Stomach smooth muscle (tissue), 2 donors: ENCODE measurements at regions not wholly inside any gene's neighbourhood (a gene's known extent, or its start where the extent isn't known, plus 50 kb on each side); places are given as distances from the start of the nearest gene placed in this dataset.

Experiments
- H3K27ac ChIP-seq: one replicate; pipeline ENCODE4 v1.7.0; 2013; ENCODE audit warnings: mild to moderate bottlenecking, low read length, inconsistent platforms
- H3K27me3 ChIP-seq, 2 donors: one replicate each; pipeline ENCODE4 v1.7.0; 2013; ENCODE audit warnings: low read length in 2 of 2; ENCODE audit not compliant: insufficient read depth in 2 of 2, control insufficient read depth in 1 of 2
- H3K36me3 ChIP-seq, 2 donors: one replicate each; pipeline ENCODE4 v1.7.0; 2013; ENCODE audit warnings: low read length in 2 of 2; ENCODE audit not compliant: control insufficient read depth in 2 of 2, insufficient read depth in 2 of 2
- H3K4me1 ChIP-seq: one replicate; pipeline ENCODE4 v1.7.0; 2013; ENCODE audit warnings: low read length; ENCODE audit not compliant: control insufficient read depth, insufficient read depth
- H3K4me3 ChIP-seq, 2 donors: one replicate each; pipeline ENCODE4 v1.7.0; 2013; ENCODE audit warnings: low read length in 2 of 2
- H3K9ac ChIP-seq, 2 donors: one replicate each; pipeline ENCODE4 v1.7.0; 2013; ENCODE audit warnings: low read length in 2 of 2, mild to moderate bottlenecking in 1 of 2
- H3K9me3 ChIP-seq, 2 donors: one replicate each; pipeline ENCODE4 v1.7.0; 2013; ENCODE audit warnings: low read length in 2 of 2; ENCODE audit not compliant: control insufficient read depth in 2 of 2
- donor health status: healthy.
- donor health status: Pancreatic carcinoma.

DNA sequence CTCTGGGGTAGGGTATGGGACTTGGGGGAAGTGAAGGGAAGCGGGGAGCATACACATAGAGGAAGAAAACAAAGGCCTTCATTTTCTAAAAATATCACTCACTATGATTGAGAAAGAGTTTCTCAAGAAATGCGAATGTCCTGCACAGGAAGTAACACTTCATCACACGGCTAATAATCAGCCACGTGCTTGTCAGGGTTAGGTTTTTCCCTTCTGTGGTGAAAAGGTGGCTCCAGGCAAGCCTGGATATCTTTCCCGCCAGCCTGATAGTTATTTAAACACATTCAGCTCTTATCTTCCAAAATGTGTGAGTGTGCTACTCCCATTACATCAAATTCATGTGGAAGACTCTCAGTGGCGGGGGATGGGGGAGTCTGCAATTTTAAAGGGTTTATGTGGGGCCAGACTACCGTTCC lies 166.4 kb upstream of the ADO start:
- H3K9me3 ChIP-seq = no peaks in the 10 kb centered on the region
- no peaks in the 10 kb centered on the region for H3K27me3 ChIP-seq
- no peak overlapping the region for H3K4me3 ChIP-seq
- H3K9ac ChIP-seq = no peak overlapping the region
- no peaks in the 10 kb centered on the region for H3K36me3 ChIP-seq
- no peak overlapping the region for H3K27ac ChIP-seq
- H3K4me1 ChIP-seq = no peaks in the 10 kb centered on the region

DNA sequence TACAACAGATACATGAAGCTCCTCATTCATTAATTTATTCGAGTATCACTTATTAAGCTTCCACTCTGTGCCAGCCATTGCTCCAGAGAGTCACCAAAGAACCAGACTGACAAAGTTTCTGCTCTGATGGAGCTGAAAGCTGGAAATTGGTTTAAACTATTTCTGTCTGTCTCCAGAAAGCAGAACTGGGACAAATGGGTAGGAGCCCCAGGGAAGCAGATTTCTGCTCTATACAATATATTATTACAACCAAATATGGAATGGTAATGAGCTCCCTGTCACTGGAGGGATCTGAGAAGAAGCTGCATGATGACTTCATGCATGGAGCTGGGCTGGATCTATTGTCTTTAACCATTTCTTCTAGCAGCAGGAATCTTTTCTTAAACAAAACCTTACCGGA lies 165.4 kb upstream of the ADO start:
- H3K9ac ChIP-seq = no peak overlapping the region
- H3K36me3 ChIP-seq = no peaks in the 10 kb centered on the region
- no peak overlapping the region for H3K27ac ChIP-seq
- H3K27me3 ChIP-seq = no peaks in the 10 kb centered on the region
- H3K4me3 ChIP-seq = no peak overlapping the region
- no peaks in the 10 kb centered on the region for H3K4me1 ChIP-seq
- no peaks in the 10 kb centered on the region for H3K9me3 ChIP-seq

DNA sequence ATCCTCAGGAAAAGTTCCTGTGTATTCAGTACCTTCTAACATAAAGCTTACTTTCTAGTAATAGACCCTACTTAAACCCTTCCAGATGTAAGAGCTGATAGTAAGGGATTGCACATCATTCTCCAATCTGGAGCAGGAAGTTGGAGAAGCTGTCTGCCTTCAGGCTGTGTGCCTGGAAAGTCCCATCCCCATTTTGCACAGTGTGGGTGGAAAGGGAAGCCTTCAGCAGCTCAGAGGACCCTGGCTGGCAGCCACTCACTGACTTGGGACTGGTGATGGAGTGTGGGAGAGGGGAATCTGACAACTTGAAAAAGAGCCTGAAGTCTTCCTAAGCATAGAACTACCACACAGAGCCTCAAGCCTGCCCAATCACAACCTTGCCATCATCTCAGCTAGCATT lies 164.1 kb upstream of the ADO start:
- H3K9ac ChIP-seq = no peak overlapping the region
- no peaks in the 10 kb centered on the region for H3K27me3 ChIP-seq
- no peak overlapping the region for H3K27ac ChIP-seq
- H3K36me3 ChIP-seq = no peaks in the 10 kb centered on the region
- no peak overlapping the region for H3K4me3 ChIP-seq
- H3K4me1 ChIP-seq = no peaks in the 10 kb centered on the region
- no peaks in the 10 kb centered on the region for H3K9me3 ChIP-seq

DNA sequence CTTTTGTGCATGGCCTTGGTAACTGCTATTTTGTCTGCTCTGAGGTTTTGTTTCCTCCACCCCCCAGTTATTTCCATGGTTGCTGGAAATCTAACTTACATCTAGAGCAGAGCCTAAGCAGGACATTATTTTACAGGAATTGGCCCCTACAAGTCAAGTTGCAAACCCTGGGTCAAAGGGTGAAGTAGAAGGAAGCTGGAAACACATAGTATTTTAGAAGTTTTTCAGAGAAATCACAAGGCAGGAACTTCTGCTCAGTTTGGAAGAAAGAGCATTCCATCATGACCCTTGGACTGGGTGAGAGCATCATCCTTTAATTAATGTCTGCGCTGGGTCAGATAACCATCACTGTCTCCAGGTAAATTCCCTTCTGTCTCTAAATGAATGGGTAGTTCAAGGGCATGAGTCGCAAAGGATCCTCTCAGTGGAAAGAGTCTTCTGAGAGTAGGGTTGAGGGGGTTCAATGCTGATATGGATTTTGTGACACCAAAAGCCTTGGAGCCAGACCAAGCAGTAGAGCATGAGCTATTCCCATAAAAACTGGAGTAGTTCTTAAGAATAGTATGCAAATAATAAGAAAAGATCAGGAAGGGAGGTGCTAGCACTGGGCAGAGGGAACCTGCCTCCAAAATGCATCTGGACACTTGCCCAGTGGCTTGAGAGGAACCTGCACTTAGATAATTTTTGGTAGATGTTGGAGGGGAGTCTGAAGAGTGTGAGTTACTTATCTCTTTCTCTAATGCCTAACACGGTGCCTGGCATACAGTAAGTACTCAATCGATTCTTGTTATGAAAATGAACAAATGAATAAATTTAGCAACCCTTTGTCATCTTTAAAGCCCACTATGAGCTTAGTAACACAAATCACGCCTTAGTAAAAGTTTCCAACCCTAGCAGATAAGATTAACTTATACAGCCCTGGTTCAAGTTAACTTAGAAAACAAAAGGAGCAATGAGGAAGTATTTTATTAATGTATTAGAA lies 160.6 kb upstream of the ADO start:
- Histone ChIP-seq H3K27ac (no peak overlapping the region), H3K4me1 (no peaks in the 10 kb centered on the region), H3K27me3 (no peaks in the 10 kb centered on the region), H3K9ac (no peak overlapping the region), H3K4me3 (no peak overlapping the region), H3K9me3 (no peaks in the 10 kb centered on the region), H3K36me3 (no peaks in the 10 kb centered on the region)

DNA sequence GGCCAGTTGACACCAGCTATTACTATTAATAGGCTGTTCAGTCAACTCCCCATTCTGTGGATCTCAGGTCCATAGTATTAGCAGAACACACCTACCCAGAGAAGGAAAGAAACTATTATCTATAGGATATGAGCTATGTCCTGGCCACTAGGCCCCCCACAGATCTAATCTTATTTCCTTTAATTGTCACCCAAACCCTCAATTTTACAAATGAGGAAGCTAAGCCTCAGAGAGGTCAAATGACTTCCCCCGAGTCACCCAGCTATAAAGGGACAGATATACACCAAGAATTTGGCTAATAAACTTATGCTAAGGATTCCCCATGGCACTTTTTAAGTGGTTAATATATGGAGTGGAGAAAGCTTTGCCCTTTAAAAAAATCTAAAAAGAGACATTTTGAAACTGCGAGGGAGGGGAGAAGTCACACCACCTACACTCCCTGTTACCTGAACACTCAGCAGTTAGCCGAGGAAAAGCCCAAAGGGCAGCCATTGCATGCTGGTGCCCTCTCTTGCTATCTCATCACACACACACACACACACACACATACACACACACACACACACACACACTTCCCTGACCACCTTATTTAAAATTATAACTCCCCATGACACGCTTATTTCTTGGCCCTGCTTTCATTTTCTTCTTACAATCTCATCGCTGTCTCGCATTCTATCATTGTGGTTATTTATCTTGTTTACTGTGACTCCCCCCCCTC lies 157.0 kb upstream of the ADO start:
- Histone ChIP-seq H3K27me3 (no peaks in the 10 kb centered on the region), H3K4me3 (no peak overlapping the region), H3K9ac (no peak overlapping the region), H3K9me3 (no peaks in the 10 kb centered on the region), H3K27ac (no peak overlapping the region), H3K36me3 (no peaks in the 10 kb centered on the region), H3K4me1 (no peaks in the 10 kb centered on the region)

DNA sequence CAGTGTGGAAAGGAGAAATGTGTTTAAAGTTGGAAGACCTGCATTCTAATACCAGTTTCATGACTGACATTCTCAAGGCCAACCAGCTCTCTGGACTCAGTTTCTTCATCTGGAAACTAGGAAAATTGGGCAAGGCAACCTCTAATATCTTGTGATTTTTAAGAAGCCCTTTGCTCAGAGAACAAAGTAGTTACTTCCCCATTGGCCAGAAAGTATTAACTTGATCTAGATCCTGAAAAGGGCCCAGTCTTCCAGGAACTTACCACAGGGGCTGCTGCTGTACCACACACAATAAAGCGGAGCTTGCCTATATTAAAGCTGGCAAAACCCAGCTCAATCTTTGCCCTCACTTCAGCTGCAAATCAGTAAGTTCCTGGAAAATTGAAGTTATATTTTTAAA lies 155.6 kb upstream of the ADO start:
- H3K27ac ChIP-seq = no peak overlapping the region
- H3K4me1 ChIP-seq = no peaks in the 10 kb centered on the region
- H3K9me3 ChIP-seq = no peaks in the 10 kb centered on the region
- no peak overlapping the region for H3K4me3 ChIP-seq
- H3K27me3 ChIP-seq = no peaks in the 10 kb centered on the region
- no peak overlapping the region for H3K9ac ChIP-seq
- no peaks in the 10 kb centered on the region for H3K36me3 ChIP-seq

DNA sequence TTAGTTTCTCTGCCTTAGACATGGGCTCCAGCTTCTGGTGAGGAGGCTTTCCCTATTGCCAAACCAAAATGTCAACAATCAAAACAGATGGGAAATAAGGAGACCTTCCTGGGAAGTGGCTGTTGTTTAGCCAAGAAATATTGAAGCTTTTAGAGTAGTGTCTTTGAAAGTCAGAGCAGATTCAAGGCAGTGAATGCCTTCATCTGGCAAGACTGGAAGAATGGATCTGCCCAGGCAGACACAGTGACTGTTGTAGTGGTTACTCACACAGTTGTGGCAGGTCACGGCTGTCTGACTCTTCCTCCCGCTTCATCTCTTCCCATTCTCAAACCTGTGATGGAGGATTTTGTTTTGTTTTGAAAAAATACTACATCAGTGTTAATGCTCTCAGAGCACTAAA lies 154.1 kb upstream of the ADO start:
- no peaks in the 10 kb centered on the region for H3K36me3 ChIP-seq

DNA sequence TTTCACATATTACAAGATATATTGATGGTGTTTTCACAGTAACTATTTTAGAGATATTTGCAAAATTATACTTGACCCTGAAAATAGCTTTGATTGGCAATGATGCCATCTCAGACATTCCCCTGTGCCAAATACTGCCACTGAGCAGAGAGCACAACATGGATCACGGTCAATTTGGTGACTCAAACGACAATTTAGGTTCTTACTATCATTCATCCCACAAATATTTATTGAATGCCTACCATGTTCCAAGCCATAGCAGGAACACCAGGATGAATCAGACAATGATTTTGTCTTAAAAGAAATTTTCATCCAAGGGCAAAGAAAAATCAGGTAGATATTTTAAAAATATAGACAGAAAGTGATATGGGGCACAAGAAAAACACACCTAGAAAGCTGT lies 153.2 kb upstream of the ADO start:
- Histone ChIP-seq H3K4me3 (no peak overlapping the region), H3K4me1 (no peaks in the 10 kb centered on the region), H3K9ac (no peak overlapping the region), H3K27ac (no peak overlapping the region), H3K9me3 (no peaks in the 10 kb centered on the region), H3K27me3 (no peaks in the 10 kb centered on the region), H3K36me3 (no peaks in the 10 kb centered on the region)

More for the DNA sequence above, 154.1 kb upstream of the ADO start:
- Histone ChIP-seq H3K27me3 (no peaks in the 10 kb centered on the region), H3K4me3 (no peak overlapping the region), H3K4me1 (no peaks in the 10 kb centered on the region), H3K27ac (no peak overlapping the region), H3K9ac (no peak overlapping the region), H3K9me3 (no peaks in the 10 kb centered on the region)

DNA sequence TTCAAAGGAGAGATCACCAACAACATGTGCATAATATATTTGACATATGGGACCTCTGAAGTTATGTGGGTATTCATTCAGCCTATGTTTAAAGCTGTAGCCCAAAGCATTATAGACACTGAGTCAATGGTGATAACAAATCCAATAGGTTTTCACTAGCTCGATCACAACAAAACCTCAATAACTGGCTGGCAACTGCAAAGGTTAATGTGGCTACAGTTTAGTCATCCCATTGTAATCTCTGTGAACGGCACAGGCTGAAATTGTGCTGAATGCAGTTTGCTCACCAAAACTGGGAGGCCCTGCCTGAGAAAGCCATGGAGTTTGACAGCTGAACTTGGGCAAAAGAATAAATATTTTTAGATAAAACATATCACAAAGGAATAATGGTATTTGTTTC lies 152.4 kb upstream of the ADO start:
- Histone ChIP-seq H3K27ac (no peak overlapping the region), H3K9ac (no peak overlapping the region), H3K27me3 (no peaks in the 10 kb centered on the region), H3K4me3 (no peak overlapping the region), H3K36me3 (no peaks in the 10 kb centered on the region), H3K4me1 (no peaks in the 10 kb centered on the region), H3K9me3 (no peaks in the 10 kb centered on the region)

DNA sequence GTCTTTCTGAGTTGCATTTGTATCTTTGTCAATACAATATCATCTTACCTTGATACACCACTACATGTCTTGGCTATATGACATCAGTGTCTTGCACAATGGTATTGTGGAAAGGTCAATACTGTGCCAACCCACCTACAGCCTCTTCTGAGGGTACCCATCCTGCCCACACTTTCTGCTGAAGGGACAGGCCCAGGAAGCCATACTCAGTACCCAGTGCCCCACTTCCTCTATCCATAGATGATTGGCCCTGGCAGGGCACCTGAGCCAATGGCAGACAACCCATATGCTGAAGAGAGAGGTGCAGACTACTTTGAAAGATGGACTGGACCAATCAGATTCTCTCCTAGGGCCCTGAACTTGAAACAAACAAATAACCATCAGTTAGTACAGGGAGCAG lies 152.0 kb upstream of the ADO start:
- no peaks in the 10 kb centered on the region for H3K27me3 ChIP-seq
- H3K27ac ChIP-seq = no peak overlapping the region
- no peak overlapping the region for H3K9ac ChIP-seq
- no peak overlapping the region for H3K4me3 ChIP-seq
- H3K9me3 ChIP-seq = no peaks in the 10 kb centered on the region
- no peaks in the 10 kb centered on the region for H3K4me1 ChIP-seq
- no peaks in the 10 kb centered on the region for H3K36me3 ChIP-seq

DNA sequence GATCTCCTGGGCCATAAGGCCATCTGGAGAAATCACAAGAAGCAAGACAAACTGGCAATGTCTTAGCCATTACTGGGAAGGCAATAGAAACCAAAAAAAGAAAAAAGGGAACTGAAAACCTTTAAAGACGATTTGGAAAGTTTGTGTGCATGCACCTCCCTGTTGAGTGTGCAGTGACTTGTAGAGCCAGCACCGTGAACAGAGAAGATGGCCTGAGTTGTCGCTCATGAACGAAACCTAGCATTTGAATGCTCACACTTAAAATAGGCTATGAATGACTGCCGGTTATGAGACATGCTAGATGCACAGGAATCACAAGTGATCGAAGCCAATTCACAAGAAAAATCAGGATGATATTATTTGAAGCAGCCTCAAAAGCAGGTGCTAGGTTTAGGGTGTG lies 151.3 kb upstream of the ADO start:
- Histone ChIP-seq H3K36me3 (no peaks in the 10 kb centered on the region), H3K4me1 (no peaks in the 10 kb centered on the region), H3K27ac (no peak overlapping the region), H3K9ac (no peak overlapping the region), H3K4me3 (no peak overlapping the region), H3K9me3 (no peaks in the 10 kb centered on the region), H3K27me3 (peaks cover 0 to 2% of the 10 kb centered on the region in 2 donors)
